SK-N-SH treated with all-trans-retinoic acid at 6 μM for 48 hours (cell line): ENCODE measurements at regions not wholly inside any gene's neighbourhood (a gene's known extent, or its start where the extent isn't known, plus 50 kb on each side); places are given as distances from the start of the nearest gene placed in this dataset.

ENCODE experiments used
- PATZ1 ChIP-seq: fragments of 250-450 bp; sonication (Bioruptor Pico); IDR thresholded peaks from 2 replicates; pipeline ENCODE4 v1.8.0; 2020; ENCODE audit warnings: mild to moderate bottlenecking, moderate library complexity, borderline replicate concordance
- RARB ChIP-seq: fragments of 250-450 bp; sonication (Bioruptor Pico); IDR thresholded peaks from 2 replicates; pipeline ENCODE4 v1.8.0; 2021; ENCODE audit warnings: mild to moderate bottlenecking, moderate library complexity

- no peak for TF ChIP-seq RARB (CRISPR knock-in tag)
- no peak for TF ChIP-seq PATZ1 (CRISPR knock-in tag)
Observed at GRCh38 chr12:46674800-46675199, 151.0 kb downstream of the SLC38A4 start.
